Neural progenitor cell (in vitro differentiated cells): ENCODE measurements at regions not wholly inside any gene's neighbourhood (a gene's known extent, or its start where the extent isn't known, plus 50 kb on each side); places are given as distances from the start of the nearest gene placed in this dataset.

Experiments used
- DNase-seq: peaks from one replicate; pipeline ENCODE4 v3.0.0-alpha.2; 2016; ENCODE audit warnings: low spot score
- H2AFZ ChIP-seq: fragments of 200-600 bp; sonication (generic); replicated peaks from 2 replicates; pipeline ENCODE4 v1.6.1; 2016; ENCODE audit warnings: antibody characterized with exemption
- H3F3A ChIP-seq: fragments of 200-600 bp; sonication (generic); 2 replicates; pipeline ENCODE4 v1.6.1; 2016; ENCODE audit warnings: antibody characterized with exemption, low read depth
- H3K27ac ChIP-seq: fragments of 200-600 bp; sonication (generic); 2 replicates; pipeline ENCODE4 v1.5.1; 2016; ENCODE audit warnings: mild to moderate bottlenecking
- H3K27me3 ChIP-seq: fragments of 200-600 bp; sonication (generic); 2 replicates; pipeline ENCODE4 v1.6.1; 2016; ENCODE audit warnings: mild to moderate bottlenecking, moderate library complexity
- H3K36me3 ChIP-seq: fragments of 200-600 bp; sonication (generic); 2 replicates; pipeline ENCODE4 v1.5.1; 2016
- H3K4me1 ChIP-seq: fragments of 200-600 bp; sonication (generic); 2 replicates; pipeline ENCODE4 v1.6.1; 2016; ENCODE audit warnings: mixed run types
- H3K4me2 ChIP-seq: fragments of 200-600 bp; sonication (generic); 2 replicates; pipeline ENCODE4 v1.6.1; 2016
- H3K4me3 ChIP-seq: fragments of 200-600 bp; sonication (generic); 2 replicates; pipeline ENCODE4 v1.5.1; 2016
- H3K79me2 ChIP-seq: fragments of 200-600 bp; sonication (generic); 2 replicates; pipeline ENCODE4 v1.6.1; 2016; ENCODE audit warnings: low read depth
- H3K9ac ChIP-seq: fragments of 200-600 bp; sonication (generic); 2 replicates; pipeline ENCODE4 v1.6.1; 2016
- H3K9me3 ChIP-seq: fragments of 200-600 bp; sonication (generic); 2 replicates; pipeline ENCODE4 v1.5.1; 2016; ENCODE audit warnings: low read depth
- H4K20me1 ChIP-seq: fragments of 200-600 bp; sonication (generic); 2 replicates; pipeline ENCODE4 v1.6.1; 2016; ENCODE audit warnings: low read depth
- H3K27ac Mint-ChIP-seq: 3 replicates; pipeline ENCODE4 v1.8.0; 2021; ENCODE audit warnings: mixed read lengths
- H3K27me3 Mint-ChIP-seq: 2 replicates; pipeline ENCODE4 v1.8.0; 2022; ENCODE audit warnings: low read depth, mild to moderate bottlenecking, inconsistent platforms, moderate library complexity, mixed read lengths; ENCODE audit not compliant: insufficient read depth
- H3K36me3 Mint-ChIP-seq: 3 replicates; pipeline ENCODE4 v1.8.0; 2021; ENCODE audit warnings: mixed read lengths
- H3K4me1 Mint-ChIP-seq: 3 replicates; pipeline ENCODE4 v1.8.0; 2021; ENCODE audit warnings: mixed read lengths
- H3K4me3 Mint-ChIP-seq: 3 replicates; pipeline ENCODE4 v1.8.0; 2021; ENCODE audit warnings: mild to moderate bottlenecking, moderate library complexity, mixed read lengths
- H3K9me3 Mint-ChIP-seq: 3 replicates; pipeline ENCODE4 v1.8.0; 2020; ENCODE audit warnings: mixed read lengths
- EZH2 ChIP-seq: fragments of 200-600 bp; sonication (generic); IDR thresholded peaks from 2 replicates; pipeline ENCODE4 v1.6.1; 2017; ENCODE audit warnings: antibody characterized with exemption, mild to moderate bottlenecking, moderate library complexity
- EZH2phosphoT487 ChIP-seq: fragments of 200-600 bp; sonication (generic); IDR thresholded peaks from 2 replicates; pipeline ENCODE4 v1.6.1; 2017; ENCODE audit warnings: antibody characterized with exemption
- TF ChIP-seq, protein P1 (sequence below): fragments of 200-600 bp; sonication (generic); IDR thresholded peaks from 2 replicates; pipeline ENCODE4 v1.5.1; 2017; ENCODE audit warnings: antibody characterized with exemption, mild to moderate bottlenecking

DNA sequence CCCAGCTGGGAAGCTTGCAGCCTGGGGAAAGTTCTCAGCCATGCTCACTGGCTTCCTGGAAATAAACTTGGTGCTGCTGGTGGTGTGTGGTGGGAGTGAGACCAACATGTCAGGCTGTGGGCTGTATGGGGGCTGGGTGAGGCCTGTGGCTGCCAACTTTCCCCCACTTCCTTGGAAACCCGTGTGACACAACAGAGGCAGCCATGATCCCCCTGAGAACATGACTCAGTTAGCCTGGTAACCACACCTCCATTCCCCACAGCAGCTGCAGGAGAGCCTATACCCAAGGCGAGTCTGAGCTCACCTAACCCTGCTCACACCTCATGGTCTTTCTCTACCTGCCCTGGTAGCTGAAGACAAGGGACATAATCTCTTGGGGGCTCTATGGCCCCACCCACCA is 72.7 kb upstream of the RGMB start:
- Mint-ChIP-seq H3K4me3 (no peak overlapping the region), H3K4me1 (no peaks in the 10 kb centered on the region), H3K9me3 (peaks cover 34% of the 10 kb centered on the region), H3K27me3 (peaks cover 3% of the 10 kb centered on the region), H3K36me3 (no peaks in the 10 kb centered on the region), H3K27ac (no peak overlapping the region)
- no peaks in the 10 kb centered on the region for H4K20me1 ChIP-seq
- H3K9me3 ChIP-seq: no peaks in the 10 kb centered on the region
- no peak overlapping the region for H3K9ac ChIP-seq
- H3K4me2 ChIP-seq: no peak overlapping the region
- H3K4me1 ChIP-seq: no peaks in the 10 kb centered on the region
- H3K79me2 ChIP-seq: no peaks in the 10 kb centered on the region
- no peak overlapping the region for H3K4me3 ChIP-seq
- no peaks in the 10 kb centered on the region for H3K27me3 ChIP-seq
- H3K27ac ChIP-seq: no peak overlapping the region
- H3K36me3 ChIP-seq: no peaks in the 10 kb centered on the region
- no peak overlapping the region for H2AFZ ChIP-seq
- no peaks in the 10 kb centered on the region for H3F3A ChIP-seq
- TF ChIP-seq, protein P1, sequence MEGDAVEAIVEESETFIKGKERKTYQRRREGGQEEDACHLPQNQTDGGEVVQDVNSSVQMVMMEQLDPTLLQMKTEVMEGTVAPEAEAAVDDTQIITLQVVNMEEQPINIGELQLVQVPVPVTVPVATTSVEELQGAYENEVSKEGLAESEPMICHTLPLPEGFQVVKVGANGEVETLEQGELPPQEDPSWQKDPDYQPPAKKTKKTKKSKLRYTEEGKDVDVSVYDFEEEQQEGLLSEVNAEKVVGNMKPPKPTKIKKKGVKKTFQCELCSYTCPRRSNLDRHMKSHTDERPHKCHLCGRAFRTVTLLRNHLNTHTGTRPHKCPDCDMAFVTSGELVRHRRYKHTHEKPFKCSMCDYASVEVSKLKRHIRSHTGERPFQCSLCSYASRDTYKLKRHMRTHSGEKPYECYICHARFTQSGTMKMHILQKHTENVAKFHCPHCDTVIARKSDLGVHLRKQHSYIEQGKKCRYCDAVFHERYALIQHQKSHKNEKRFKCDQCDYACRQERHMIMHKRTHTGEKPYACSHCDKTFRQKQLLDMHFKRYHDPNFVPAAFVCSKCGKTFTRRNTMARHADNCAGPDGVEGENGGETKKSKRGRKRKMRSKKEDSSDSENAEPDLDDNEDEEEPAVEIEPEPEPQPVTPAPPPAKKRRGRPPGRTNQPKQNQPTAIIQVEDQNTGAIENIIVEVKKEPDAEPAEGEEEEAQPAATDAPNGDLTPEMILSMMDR: no peak
- TF ChIP-seq EZH2phosphoT487 (no peak), EZH2 (no peak)
- no peak for DNase-seq

DNA sequence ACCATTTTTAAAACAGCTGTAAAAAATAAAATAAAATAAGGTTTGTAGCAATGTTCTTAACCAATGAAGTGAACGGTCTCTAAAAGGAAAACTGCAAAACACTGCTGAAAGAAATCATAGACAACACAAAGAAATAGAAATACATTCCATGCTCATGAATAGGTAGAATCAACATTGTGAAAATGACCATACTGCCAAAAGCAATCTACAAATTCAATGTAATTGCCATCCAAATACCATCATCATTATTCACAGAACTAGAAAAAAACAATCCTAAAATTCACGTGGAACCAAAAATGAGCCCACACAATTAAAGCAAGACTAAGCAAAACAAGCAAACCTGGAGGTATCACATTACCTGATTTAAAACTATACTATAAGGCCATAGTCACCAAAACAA is 67.6 kb upstream of the RGMB start:
- no peaks in the 10 kb centered on the region for H3F3A ChIP-seq
- H2AFZ ChIP-seq: no peak overlapping the region
- no peak overlapping the region for H3K4me3 Mint-ChIP-seq
- H3K4me1 Mint-ChIP-seq: no peaks in the 10 kb centered on the region
- peaks cover 5% of the 10 kb centered on the region for H3K27me3 Mint-ChIP-seq
- H3K27me3 ChIP-seq: no peaks in the 10 kb centered on the region
- H3K27ac Mint-ChIP-seq: no peak overlapping the region
- no peaks in the 10 kb centered on the region for H3K9me3 ChIP-seq
- no peak overlapping the region for H3K27ac ChIP-seq
- H3K4me1 ChIP-seq: no peaks in the 10 kb centered on the region
- peaks cover 30% of the 10 kb centered on the region for H3K9me3 Mint-ChIP-seq
- H3K36me3 Mint-ChIP-seq: no peaks in the 10 kb centered on the region
- no peak overlapping the region for H3K9ac ChIP-seq
- H3K4me2 ChIP-seq: no peak overlapping the region
- DNase-seq: no peak
- TF ChIP-seq EZH2phosphoT487 (no peak), EZH2 (no peak)
- TF ChIP-seq, protein P1: no peak
- H3K36me3 ChIP-seq: no peaks in the 10 kb centered on the region
- H4K20me1 ChIP-seq: no peaks in the 10 kb centered on the region
- no peak overlapping the region for H3K4me3 ChIP-seq
- no peaks in the 10 kb centered on the region for H3K79me2 ChIP-seq

DNA sequence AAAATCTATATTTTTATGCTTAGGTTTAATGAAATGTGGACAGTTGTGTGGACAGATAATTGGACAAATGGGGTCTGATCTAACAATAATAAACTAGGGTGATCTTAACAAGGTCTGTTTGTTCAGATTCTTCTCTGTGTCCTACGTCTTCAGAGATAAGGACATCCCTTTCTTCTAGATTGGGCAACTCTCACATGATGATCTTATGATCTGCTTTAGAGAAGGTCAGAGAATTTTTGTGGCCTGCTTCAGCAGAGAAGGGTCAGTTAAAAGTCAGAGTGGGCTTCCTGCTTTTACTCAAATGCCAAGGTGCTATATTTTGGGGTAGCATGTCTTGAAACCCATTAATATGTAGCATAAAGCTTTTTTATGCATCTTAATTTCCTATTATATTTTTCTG is 63.8 kb upstream of the RGMB start:
- no peaks in the 10 kb centered on the region for H3K36me3 Mint-ChIP-seq
- H3K4me3 ChIP-seq: no peak overlapping the region

More for the DNA sequence above, 63.8 kb upstream of the RGMB start:
- H3K4me3 Mint-ChIP-seq: no peak overlapping the region
- Histone ChIP-seq H3K27me3 (no peaks in the 10 kb centered on the region), H2AFZ (no peak overlapping the region), H3K4me2 (no peak overlapping the region), H3F3A (no peaks in the 10 kb centered on the region), H3K4me1 (no peaks in the 10 kb centered on the region), H4K20me1 (no peaks in the 10 kb centered on the region), H3K79me2 (no peaks in the 10 kb centered on the region), H3K27ac (no peak overlapping the region), H3K9me3 (no peaks in the 10 kb centered on the region), H3K9ac (no peak overlapping the region), H3K36me3 (no peaks in the 10 kb centered on the region)
- no peak overlapping the region for H3K27ac Mint-ChIP-seq
- TF ChIP-seq EZH2phosphoT487 (no peak), EZH2 (no peak)
- TF ChIP-seq, protein P1: no peak
- peaks cover 2% of the 10 kb centered on the region for H3K27me3 Mint-ChIP-seq
- H3K4me1 Mint-ChIP-seq: no peaks in the 10 kb centered on the region
- peaks cover 3% of the 10 kb centered on the region for H3K9me3 Mint-ChIP-seq
- DNase-seq: no peak
